ENCODE measurements at regions not wholly inside any gene's neighbourhood (a gene's known extent, or its start where the extent isn't known, plus 50 kb on each side); places are given as distances from the start of the nearest gene placed in this dataset.

- Histone ChIP-seq H4K20me1 (ENCODE audit: insufficient read depth, low read length) (no peaks in the 10 kb centered on the region), H3K23ac (ENCODE audit: low read depth, low read length) (no peak overlapping the region), H2BK120ac (ENCODE audit: low read depth, low read length) (no peak overlapping the region), H3K14ac (replicated peaks; ENCODE audit: low read depth, low read length) (no peak overlapping the region), H4K5ac (ENCODE audit: low read depth, low read length) (no peak overlapping the region), H3K9ac (ENCODE audit: low read depth, low read length) (no peak overlapping the region), H3K36me3 (ENCODE audit: control insufficient read depth, insufficient read depth, low read length) (no peaks in the 10 kb centered on the region), H4K91ac (ENCODE audit: insufficient read depth, low read depth, low read length) (no peak overlapping the region), H4K8ac (ENCODE audit: low read depth in 2 of 2, low read length in 2 of 2) (no peak overlapping the region), H2AK5ac (ENCODE audit: low read depth, low read length) (no peak overlapping the region), H2BK15ac (ENCODE audit: low read depth, low read length) (no peak overlapping the region), H2AFZ (replicated peaks; ENCODE audit: low read length, poor library complexity) (no peak overlapping the region), H3K4ac (ENCODE audit: low read depth, low read length) (no peak overlapping the region), H3K9me3 (ENCODE audit: control insufficient read depth, insufficient read depth, low read length) (no peaks in the 10 kb centered on the region; the same call in 1 of the 2 replicates), H3K79me1 (ENCODE audit: low read depth in 1 of 2, low read length in 2 of 2) (no peaks in the 10 kb centered on the region), H3K4me3 (ENCODE audit: insufficient read depth, low read depth, low read length) (no peak overlapping the region), H3K18ac (ENCODE audit: low read depth, low read length) (no peak overlapping the region), H3K4me2 (ENCODE audit: low read depth, low read length) (no peak overlapping the region), H3K56ac (ENCODE audit: extremely low read depth, insufficient read depth, low read length) (no peak overlapping the region), H3K27ac (ENCODE audit: insufficient read depth, low read length) (no peak overlapping the region), H2BK20ac (ENCODE audit: low read depth, low read length) (no peak overlapping the region), H3K27me3 (ENCODE audit: control insufficient read depth, insufficient read depth, low read length) (no peaks in the 10 kb centered on the region), H3K9me1 (ENCODE audit: insufficient read depth, low read length) (no peaks in the 10 kb centered on the region), H2AK9ac (replicated peaks; ENCODE audit: low read depth, low read length, poor library complexity) (no peak overlapping the region), H2BK5ac (ENCODE audit: low read depth, low read length, poor library complexity, severe bottlenecking) (no peak overlapping the region), H3K4me1 (ENCODE audit: control insufficient read depth, insufficient read depth, low read length) (no peaks in the 10 kb centered on the region)
- ChIA-PET POLR2A (ENCODE audit: unreplicated experiment) (no interaction called here), CTCF (no interaction called here)
- intact Hi-C loops (cut with micrococcal nuclease) (no loop called here), dilution Hi-C loops (cut with HindIII; ENCODE audit: low sequenced_read_pairs, unreplicated experiment) (no loop called here), in situ Hi-C loops (cut with MboI; ENCODE audit: low sequenced_read_pairs) (no loop called here)
- TF ChIP-seq ELK1 (IDR thresholded peaks at IDR 0.05; ENCODE audit: borderline replicate concordance, low read depth, low read length) (no peak), RFX5 (IDR thresholded peaks at IDR 0.05; ENCODE audit: low read depth, low read length) (no peak), BHLHE40 (IDR thresholded peaks at IDR 0.05; ENCODE audit: low read depth, low read length) (no peak), CEBPB (IDR thresholded peaks at IDR 0.05; ENCODE audit: low read depth, low read length) (no peak), CTCF (conservative IDR thresholded peaks at IDR 0.05; ENCODE audit: low read depth, low read length) (no peak), NFE2L2 (IDR thresholded peaks at IDR 0.05; ENCODE audit: low read depth, low read length) (no peak), RAD21 (IDR thresholded peaks at IDR 0.05; ENCODE audit: low read length) (no peak), MAFK (IDR thresholded peaks at IDR 0.05; ENCODE audit: low read depth, low read length) (no peak), FOS (IDR thresholded peaks at IDR 0.05; ENCODE audit: low read depth, low read length) (no peak), SMC3 (IDR thresholded peaks at IDR 0.05; ENCODE audit: low read depth, low read length) (no peak), MXI1 (IDR thresholded peaks at IDR 0.05; ENCODE audit: borderline replicate concordance, low read depth, low read length) (no peak), POLR2A (IDR thresholded peaks at IDR 0.05; ENCODE audit: low read depth, low read length) (no peak), MAZ (IDR thresholded peaks at IDR 0.05; ENCODE audit: borderline replicate concordance, low read depth, low read length) (no peak), RCOR1 (IDR thresholded peaks at IDR 0.05; ENCODE audit: insufficient replicate concordance, low read length) (no peak), USF2 (IDR thresholded peaks at IDR 0.05; ENCODE audit: low read depth, low read length) (no peak), CHD1 (IDR thresholded peaks at IDR 0.05; ENCODE audit: low read depth, low read length) (no peak)
- no CpG with 5 or more reads among the region's 3 CpGs for WGBS, 2 experiments (ENCODE audit: extremely low coverage in 2 of 2, insufficient read length in 1 of 2)
- ATAC-seq (ENCODE audit: low read depth) (no peak), DNase-seq (no peak)
- no TSS peak for BruUV-seq (replicated peaks)
Observed at GRCh38 chr13:90798381-90798780, 549.1 kb upstream of the MIR17HG start.

Measured in IMR-90 (cell line).